GM12878 (cell line): ENCODE measurements at regions not wholly inside any gene's neighbourhood (a gene's known extent, or its start where the extent isn't known, plus 50 kb on each side); places are given as distances from the start of the nearest gene placed in this dataset.

Experiments
- ATAC-seq: fragments of 200-7000 bp; cut with Tn5 transposase; 3 replicates; pipeline ENCODE4 v1.9.1; 2020; ENCODE audit warnings: mild to moderate bottlenecking, moderate library complexity
- BruUV-seq: library from RNA; stranded (reverse); fragments of 400-500 nt; replicated peaks from 2 replicates; lab custom pipeline; 2021; lab: Mats Ljungman, UMichigan
- CTCF ChIA-PET: fragments of 300-600 bp; sonication (Branson Sonifier 250); formaldehyde crosslinking; extraction: SDS; loops from one replicate; lab custom pipeline; 2021; ENCODE audit warnings: inconsistent platforms; lab: Yijun Ruan, JAX
- POLR2A ChIA-PET: fragments of 350-600 bp; formaldehyde crosslinking; extraction: SDS; loops from one replicate; lab custom pipeline; 2021; ENCODE audit warnings: inconsistent platforms; lab: Charles Lee
- RAD21 ChIA-PET: fragments of 300-600 bp; sonication (Branson Sonifier 250); formaldehyde crosslinking; loops from one replicate; lab custom pipeline; 2023; ENCODE audit warnings: antibody characterized with exemption; ENCODE audit not compliant: unreplicated experiment; lab: Charles Lee
- SMC1A ChIA-PET: fragments of 300-600 bp; sonication (Branson Sonifier 250); formaldehyde crosslinking; loops from one replicate; lab custom pipeline; 2023; ENCODE audit not compliant: unreplicated experiment, uncharacterized antibody; lab: Charles Lee
- DNase-seq: peaks from one replicate; pipeline ENCODE4 v3.0.0-alpha.2; 2011; ENCODE audit warnings: low read depth, low spot score
- FAIRE-seq: peaks from 3 replicates; lab custom pipeline; 2011; peaks lifted over from hg19 to GRCh38; lab: Jason Lieb, UNC
- H2AFZ ChIP-seq: 2 replicates; pipeline ENCODE4 v1.6.0; 2011; ENCODE audit warnings: low read depth, low read length, control low read depth; ENCODE audit not compliant: control insufficient read depth
- H3K27ac ChIP-seq: 2 replicates; pipeline ENCODE4 v1.5.1; 2011; ENCODE audit warnings: control low read depth; ENCODE audit not compliant: control insufficient read depth, insufficient read depth
- H3K27me3 ChIP-seq, 2 experiments: replicated peaks in 1 of 2; 2 replicates each; pipeline versions ENCODE4 v1.6.0 to v1.6.1; 2011; ENCODE audit warnings: low read length in 1 of 2; ENCODE audit not compliant: control insufficient read depth in 2 of 2, insufficient read depth in 2 of 2
- H3K36me3 ChIP-seq, 2 experiments: 2 replicates each; pipeline ENCODE4 v1.5.1; 2011; ENCODE audit warnings: low read length in 1 of 2; ENCODE audit not compliant: control insufficient read depth in 2 of 2, insufficient read depth in 2 of 2
- H3K4me1 ChIP-seq: 2 replicates; pipeline ENCODE4 v1.6.1; 2011; ENCODE audit warnings: mild to moderate bottlenecking, low read length, moderate library complexity, mixed read lengths; ENCODE audit not compliant: control insufficient read depth, insufficient read depth
- H3K4me2 ChIP-seq: 2 replicates; pipeline ENCODE4 v1.6.0; 2011; ENCODE audit warnings: control low read depth; ENCODE audit not compliant: control insufficient read depth, insufficient read depth
- H3K4me3 ChIP-seq: fragments of 200-600 bp; sonication (generic); 2 replicates; pipeline ENCODE4 v1.5.1; 2016
- H3K79me2 ChIP-seq: 2 replicates; pipeline ENCODE4 v1.6.0; 2011; ENCODE audit warnings: low read length; ENCODE audit not compliant: control insufficient read depth, insufficient read depth
- H3K9ac ChIP-seq: 2 replicates; pipeline ENCODE4 v1.8.0; 2011; ENCODE audit warnings: low read length, control low read depth, mixed read lengths; ENCODE audit not compliant: control insufficient read depth, insufficient read depth
- H3K9me3 ChIP-seq: replicated peaks from 3 replicates; pipeline ENCODE4 v1.5.1; 2011; ENCODE audit warnings: mild to moderate bottlenecking, low read length; ENCODE audit not compliant: control insufficient read depth, insufficient read depth
- H4K20me1 ChIP-seq: 2 replicates; pipeline ENCODE4 v1.6.0; 2011; ENCODE audit not compliant: control insufficient read depth, insufficient read depth
- BCL11A ChIP-seq: IDR thresholded peaks from 2 replicates; pipeline ENCODE4 v1.6.1; 2011; ENCODE audit warnings: low read depth, low read length
- CHD4 ChIP-seq: fragments of 200-600 bp; sonication (generic); IDR thresholded peaks from 2 replicates; pipeline ENCODE4 v1.6.1; 2016; ENCODE audit warnings: mild to moderate bottlenecking
- EED ChIP-seq: sonication (generic); IDR thresholded peaks from 2 replicates; pipeline ENCODE4 v1.6.1; 2016; ENCODE audit warnings: antibody characterized with exemption, low read depth
- EP300 ChIP-seq, 2 experiments: fragments of 150-350 bp in 1 of 2; IDR thresholded peaks; 2 replicates each; pipeline ENCODE4 v1.6.1; 2011 to 2012; ENCODE audit warnings: low read depth in 2 of 2, low read length in 2 of 2, borderline replicate concordance in 1 of 2, improper control_type of control experiment in 1 of 2, inconsistent platforms in 1 of 2; ENCODE audit not compliant: control insufficient read depth in 1 of 2
- MYC ChIP-seq: IDR thresholded peaks from 2 replicates; pipeline ENCODE4 v1.6.1; 2011; ENCODE audit warnings: mild to moderate bottlenecking, low read length, moderate library complexity, inconsistent platforms; ENCODE audit not compliant: insufficient read depth, insufficient replicate concordance, insufficient read length, severe bottlenecking
- WRNIP1 ChIP-seq: IDR thresholded peaks from 2 replicates; pipeline ENCODE4 v1.6.1; 2011; ENCODE audit warnings: low read depth, low read length, improper control_type of control experiment, borderline replicate concordance
- WGBS: methylation state at CpG from one replicate; pipeline ENCODE4 v1.1.6; 2016; ENCODE audit warnings: low lambda C conversion rate; ENCODE audit not compliant: insufficient replicate concordance, insufficient coverage; ENCODE audit errors: missing lambda C conversion rate; 5-methylcytosine and 5-hydroxymethylcytosine counted together
- in situ Hi-C: fragments of 300-500 bp; cut with MboI; formaldehyde crosslinking; loops from 9 replicates; pipeline ENCODE4 v1.14.3; 2018; ENCODE audit warnings: mixed read lengths
- intact Hi-C: fragments of 100-400 bp; cut with micrococcal nuclease; formaldehyde crosslinking; loops from one replicate; pipeline ENCODE4 v1.14.2; 2022; ENCODE audit not compliant: unreplicated experiment
- TF ChIP-seq, protein P1 (sequence below): fragments of 450-650 bp; formaldehyde crosslinking; IDR thresholded peaks from 2 replicates; pipeline ENCODE4 v1.5.0; 2022; ENCODE audit warnings: mild to moderate bottlenecking, missing genetic modification characterization
- TF ChIP-seq, protein P2 (sequence below): IDR thresholded peaks from 2 replicates; pipeline ENCODE4 v1.6.1; 2012; ENCODE audit warnings: improper control_type of control experiment, low read depth, low read length; ENCODE audit not compliant: insufficient replicate concordance
- TF ChIP-seq, protein P3 (sequence below): IDR thresholded peaks from 2 replicates; pipeline ENCODE4 v1.6.1; 2011; ENCODE audit warnings: low read depth, mild to moderate bottlenecking, low read length, moderate library complexity, borderline replicate concordance; ENCODE audit errors: extremely low read depth

GRCh38 chr3:157844800-157845565, 261.2 kb downstream of the SHOX2 start (continued):
- TF ChIP-seq MYC (no peak), EED (no peak)

DNA sequence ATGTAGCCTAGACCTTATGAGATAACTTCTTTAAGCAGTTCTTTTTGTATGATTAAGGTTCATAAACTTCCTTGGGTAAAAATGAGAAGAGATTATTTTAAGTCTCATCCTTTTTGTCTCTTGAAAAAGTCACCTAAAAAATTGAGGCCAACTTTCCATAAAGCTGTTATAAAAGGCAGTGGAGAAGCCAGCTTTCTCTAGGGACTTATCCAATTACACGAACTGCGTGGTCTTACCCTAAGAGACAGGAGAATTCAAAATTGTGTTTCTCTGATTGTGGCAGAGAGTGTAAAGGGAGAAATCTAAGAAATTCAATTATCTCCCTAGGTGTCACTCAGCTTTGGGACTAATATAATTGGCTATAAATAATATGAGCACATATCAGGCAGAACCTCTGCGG, 262.0 kb downstream of the SHOX2 start:
- CTCF ChIA-PET: interaction anchor here (0.6 kb wide), 1 partner anchor 34 kb away, joined by 4 read pairs; no protein-coding TSS in a partner anchor

More for the DNA sequence above, 262.0 kb downstream of the SHOX2 start:
- Histone ChIP-seq H3K27me3 (no peaks in the 10 kb centered on the region; a peak in 1 of 4 replicates), H3K4me2 (no peak overlapping the region), H3K79me2 (no peaks in the 10 kb centered on the region), H3K36me3 (no peaks in the 10 kb centered on the region), H3K9me3 (no peaks in the 10 kb centered on the region), H4K20me1 (no peaks in the 10 kb centered on the region), H3K27ac (no peak overlapping the region), H3K9ac (no peak overlapping the region), H3K4me3 (no peak overlapping the region), H3K4me1 (no peaks in the 10 kb centered on the region), H2AFZ (no peak overlapping the region)
- ChIA-PET RAD21 (no interaction called here), POLR2A (no interaction called here), SMC1A (no interaction called here)
- no TSS peak for BruUV-seq
- in situ Hi-C loops (no loop called here), intact Hi-C loops (no loop called here)
- FAIRE-seq (no peak), DNase-seq (no peak), ATAC-seq (no peak)
- WGBS: 7% methylated on average over 3 of the region's 3 CpGs
- no peak for TF ChIP-seq CHD4
- TF ChIP-seq BCL11A: no peak
- TF ChIP-seq, protein P1, sequence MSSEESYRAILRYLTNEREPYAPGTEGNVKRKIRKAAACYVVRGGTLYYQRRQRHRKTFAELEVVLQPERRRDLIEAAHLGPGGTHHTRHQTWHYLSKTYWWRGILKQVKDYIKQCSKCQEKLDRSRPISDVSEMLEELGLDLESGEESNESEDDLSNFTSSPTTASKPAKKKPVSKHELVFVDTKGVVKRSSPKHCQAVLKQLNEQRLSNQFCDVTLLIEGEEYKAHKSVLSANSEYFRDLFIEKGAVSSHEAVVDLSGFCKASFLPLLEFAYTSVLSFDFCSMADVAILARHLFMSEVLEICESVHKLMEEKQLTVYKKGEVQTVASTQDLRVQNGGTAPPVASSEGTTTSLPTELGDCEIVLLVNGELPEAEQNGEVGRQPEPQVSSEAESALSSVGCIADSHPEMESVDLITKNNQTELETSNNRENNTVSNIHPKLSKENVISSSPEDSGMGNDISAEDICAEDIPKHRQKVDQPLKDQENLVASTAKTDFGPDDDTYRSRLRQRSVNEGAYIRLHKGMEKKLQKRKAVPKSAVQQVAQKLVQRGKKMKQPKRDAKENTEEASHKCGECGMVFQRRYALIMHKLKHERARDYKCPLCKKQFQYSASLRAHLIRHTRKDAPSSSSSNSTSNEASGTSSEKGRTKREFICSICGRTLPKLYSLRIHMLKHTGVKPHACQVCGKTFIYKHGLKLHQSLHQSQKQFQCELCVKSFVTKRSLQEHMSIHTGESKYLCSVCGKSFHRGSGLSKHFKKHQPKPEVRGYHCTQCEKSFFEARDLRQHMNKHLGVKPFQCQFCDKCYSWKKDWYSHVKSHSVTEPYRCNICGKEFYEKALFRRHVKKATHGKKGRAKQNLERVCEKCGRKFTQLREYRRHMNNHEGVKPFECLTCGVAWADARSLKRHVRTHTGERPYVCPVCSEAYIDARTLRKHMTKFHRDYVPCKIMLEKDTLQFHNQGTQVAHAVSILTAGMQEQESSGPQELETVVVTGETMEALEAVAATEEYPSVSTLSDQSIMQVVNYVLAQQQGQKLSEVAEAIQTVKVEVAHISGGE (CRISPR knock-in tag): no peak
- TF ChIP-seq, protein P2, sequence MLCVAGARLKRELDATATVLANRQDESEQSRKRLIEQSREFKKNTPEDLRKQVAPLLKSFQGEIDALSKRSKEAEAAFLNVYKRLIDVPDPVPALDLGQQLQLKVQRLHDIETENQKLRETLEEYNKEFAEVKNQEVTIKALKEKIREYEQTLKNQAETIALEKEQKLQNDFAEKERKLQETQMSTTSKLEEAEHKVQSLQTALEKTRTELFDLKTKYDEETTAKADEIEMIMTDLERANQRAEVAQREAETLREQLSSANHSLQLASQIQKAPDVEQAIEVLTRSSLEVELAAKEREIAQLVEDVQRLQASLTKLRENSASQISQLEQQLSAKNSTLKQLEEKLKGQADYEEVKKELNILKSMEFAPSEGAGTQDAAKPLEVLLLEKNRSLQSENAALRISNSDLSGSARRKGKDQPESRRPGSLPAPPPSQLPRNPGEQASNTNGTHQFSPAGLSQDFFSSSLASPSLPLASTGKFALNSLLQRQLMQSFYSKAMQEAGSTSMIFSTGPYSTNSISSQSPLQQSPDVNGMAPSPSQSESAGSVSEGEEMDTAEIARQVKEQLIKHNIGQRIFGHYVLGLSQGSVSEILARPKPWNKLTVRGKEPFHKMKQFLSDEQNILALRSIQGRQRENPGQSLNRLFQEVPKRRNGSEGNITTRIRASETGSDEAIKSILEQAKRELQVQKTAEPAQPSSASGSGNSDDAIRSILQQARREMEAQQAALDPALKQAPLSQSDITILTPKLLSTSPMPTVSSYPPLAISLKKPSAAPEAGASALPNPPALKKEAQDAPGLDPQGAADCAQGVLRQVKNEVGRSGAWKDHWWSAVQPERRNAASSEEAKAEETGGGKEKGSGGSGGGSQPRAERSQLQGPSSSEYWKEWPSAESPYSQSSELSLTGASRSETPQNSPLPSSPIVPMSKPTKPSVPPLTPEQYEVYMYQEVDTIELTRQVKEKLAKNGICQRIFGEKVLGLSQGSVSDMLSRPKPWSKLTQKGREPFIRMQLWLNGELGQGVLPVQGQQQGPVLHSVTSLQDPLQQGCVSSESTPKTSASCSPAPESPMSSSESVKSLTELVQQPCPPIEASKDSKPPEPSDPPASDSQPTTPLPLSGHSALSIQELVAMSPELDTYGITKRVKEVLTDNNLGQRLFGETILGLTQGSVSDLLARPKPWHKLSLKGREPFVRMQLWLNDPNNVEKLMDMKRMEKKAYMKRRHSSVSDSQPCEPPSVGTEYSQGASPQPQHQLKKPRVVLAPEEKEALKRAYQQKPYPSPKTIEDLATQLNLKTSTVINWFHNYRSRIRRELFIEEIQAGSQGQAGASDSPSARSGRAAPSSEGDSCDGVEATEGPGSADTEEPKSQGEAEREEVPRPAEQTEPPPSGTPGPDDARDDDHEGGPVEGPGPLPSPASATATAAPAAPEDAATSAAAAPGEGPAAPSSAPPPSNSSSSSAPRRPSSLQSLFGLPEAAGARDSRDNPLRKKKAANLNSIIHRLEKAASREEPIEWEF: no peak
- TF ChIP-seq, protein P3, sequence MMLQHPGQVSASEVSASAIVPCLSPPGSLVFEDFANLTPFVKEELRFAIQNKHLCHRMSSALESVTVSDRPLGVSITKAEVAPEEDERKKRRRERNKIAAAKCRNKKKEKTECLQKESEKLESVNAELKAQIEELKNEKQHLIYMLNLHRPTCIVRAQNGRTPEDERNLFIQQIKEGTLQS: no peak
- no peak for TF ChIP-seq EP300 (IDR thresholded peaks at IDR 0.05; ENCODE audit: borderline replicate concordance in 1 of 2, control insufficient read depth in 1 of 2, low read depth in 2 of 2, low read length in 2 of 2)
- TF ChIP-seq WRNIP1: no peak
